ENCODE measurements at regions not wholly inside any gene's neighbourhood (a gene's known extent, or its start where the extent isn't known, plus 50 kb on each side); places are given as distances from the start of the nearest gene placed in this dataset.
A peak's percentile ranks its signal among the peaks of the same experiment; 100 is the strongest.

GRCh38 chr19:34305221-34306083, 51.1 kb downstream of the GARRE1 start:
- H3K27ac ChIP-seq (ENCODE audit: low read depth, low read length, poor library complexity, severe bottlenecking) = peak overlapping the region; percentile 33
- H3K4me1 ChIP-seq (ENCODE audit: insufficient read depth, low read length, poor library complexity, severe bottlenecking) = peaks cover 26% of the 10 kb centered on the region
- no peaks in the 10 kb centered on the region for H3K27me3 ChIP-seq (replicated peaks; ENCODE audit: insufficient read depth, low read depth, low read length, poor library complexity)
- no peaks in the 10 kb centered on the region for H3K9me3 ChIP-seq (ENCODE audit: low read depth, low read length, poor library complexity, severe bottlenecking)
- no peak for TF ChIP-seq CTCF (conservative IDR thresholded peaks at IDR 0.05; ENCODE audit: low read depth, low read length)
- no peak for TF ChIP-seq EZH2 (IDR thresholded peaks at IDR 0.05; ENCODE audit: borderline replicate concordance, low read depth, low read length, poor library complexity, severe bottlenecking)
- ChIA-PET CTCF (interaction anchor here (0.6 kb wide), 1 partner anchor 60 kb away, joined by 3 read pairs; no protein-coding TSS in a partner anchor), POLR2A (ENCODE audit: low non-redundant PET) (interaction anchor here (0.6 kb wide), 1 partner anchor 27 kb away, joined by 18 read pairs; no protein-coding TSS in a partner anchor)
- no TSS peak for BruUV-seq (replicated peaks)
- no peak overlapping the region for H3K4me3 ChIP-seq (ENCODE audit: low read depth, low read length, poor library complexity, severe bottlenecking)
- no peak for DNase-seq (ENCODE audit: low spot score)
- no peaks in the 10 kb centered on the region for H3K36me3 ChIP-seq (ENCODE audit: insufficient read depth, low read length, poor library complexity, severe bottlenecking)
- intact Hi-C loops (cut with micrococcal nuclease; ENCODE audit: unreplicated experiment) = no loop called here

GRCh38 chr19:34306213-34306661, 51.9 kb downstream of the GARRE1 start:
- intact Hi-C loops (cut with micrococcal nuclease; ENCODE audit: unreplicated experiment) = no loop called here
- ChIA-PET CTCF (no interaction called here), POLR2A (ENCODE audit: low non-redundant PET) (no interaction called here)
- peak overlapping the region; percentile 33 for H3K27ac ChIP-seq (ENCODE audit: low read depth, low read length, poor library complexity, severe bottlenecking)
- no peak for TF ChIP-seq EZH2 (IDR thresholded peaks at IDR 0.05; ENCODE audit: borderline replicate concordance, low read depth, low read length, poor library complexity, severe bottlenecking)
- TF ChIP-seq CTCF (conservative IDR thresholded peaks at IDR 0.05; ENCODE audit: low read depth, low read length) = no peak
- BruUV-seq (replicated peaks) = no TSS peak
- H3K27me3 ChIP-seq (replicated peaks; ENCODE audit: insufficient read depth, low read depth, low read length, poor library complexity) = no peaks in the 10 kb centered on the region
- H3K4me1 ChIP-seq (ENCODE audit: insufficient read depth, low read length, poor library complexity, severe bottlenecking) = peaks cover 26% of the 10 kb centered on the region
- H3K4me3 ChIP-seq (ENCODE audit: low read depth, low read length, poor library complexity, severe bottlenecking) = no peak overlapping the region
- DNase-seq (ENCODE audit: low spot score) = no peak
- H3K36me3 ChIP-seq (ENCODE audit: insufficient read depth, low read length, poor library complexity, severe bottlenecking) = no peaks in the 10 kb centered on the region
- H3K9me3 ChIP-seq (ENCODE audit: low read depth, low read length, poor library complexity, severe bottlenecking) = no peaks in the 10 kb centered on the region

- H3K36me3 ChIP-seq (ENCODE audit: insufficient read depth, low read length, poor library complexity, severe bottlenecking) = no peaks in the 10 kb centered on the region
- intact Hi-C loops (cut with micrococcal nuclease; ENCODE audit: unreplicated experiment) = no loop called here
- H3K4me3 ChIP-seq (ENCODE audit: low read depth, low read length, poor library complexity, severe bottlenecking) = no peak overlapping the region
- ChIA-PET POLR2A (ENCODE audit: low non-redundant PET) (no interaction called here), CTCF (no interaction called here)
- no peaks in the 10 kb centered on the region for H3K27me3 ChIP-seq (replicated peaks; ENCODE audit: insufficient read depth, low read depth, low read length, poor library complexity)
- no peaks in the 10 kb centered on the region for H3K9me3 ChIP-seq (ENCODE audit: low read depth, low read length, poor library complexity, severe bottlenecking)
- H3K4me1 ChIP-seq (ENCODE audit: insufficient read depth, low read length, poor library complexity, severe bottlenecking) = peaks cover 26% of the 10 kb centered on the region
- no peak for TF ChIP-seq EZH2 (IDR thresholded peaks at IDR 0.05; ENCODE audit: borderline replicate concordance, low read depth, low read length, poor library complexity, severe bottlenecking)
- no peak for TF ChIP-seq CTCF (conservative IDR thresholded peaks at IDR 0.05; ENCODE audit: low read depth, low read length)
- peak overlapping the region; percentile 33 for H3K27ac ChIP-seq (ENCODE audit: low read depth, low read length, poor library complexity, severe bottlenecking)
- BruUV-seq (replicated peaks) = no TSS peak
- DNase-seq (ENCODE audit: low spot score) = no peak
Measured at GRCh38 chr19:34306824-34307223, 52.5 kb downstream of the GARRE1 start.
